Astrocyte (in vitro differentiated cells and primary cell): ENCODE measurements at regions not wholly inside any gene's neighbourhood (a gene's known extent, or its start where the extent isn't known, plus 50 kb on each side); places are given as distances from the start of the nearest gene placed in this dataset.

Source experiments
- DNase-seq: peaks from one replicate; pipeline ENCODE4 v3.0.0-alpha.2; 2010; ENCODE audit warnings: low read depth
- FAIRE-seq: peaks from 2 replicates; lab custom pipeline; 2011; peaks lifted over from hg19 to GRCh38; lab: Jason Lieb, UNC
- H2AFZ ChIP-seq: 2 replicates; pipeline ENCODE4 v1.6.0; 2012; ENCODE audit warnings: low read depth, low read length, inconsistent platforms
- H3K27ac ChIP-seq: 2 replicates; pipeline ENCODE4 v1.5.1; 2011; ENCODE audit warnings: low read depth, low read length, inconsistent platforms
- H3K27me3 ChIP-seq: 2 replicates; pipeline ENCODE4 v1.6.0; 2011; ENCODE audit warnings: low read length, inconsistent platforms; ENCODE audit not compliant: insufficient read depth
- H3K36me3 ChIP-seq: 2 replicates; pipeline ENCODE4 v1.5.1; 2011; ENCODE audit warnings: low read length, inconsistent platforms; ENCODE audit not compliant: insufficient read depth
- H3K4me1 ChIP-seq: 2 replicates; pipeline ENCODE4 v1.5.1; 2011; ENCODE audit warnings: low read length, inconsistent platforms; ENCODE audit not compliant: insufficient read depth
- H3K4me2 ChIP-seq: 2 replicates; pipeline ENCODE4 v1.6.0; 2012; ENCODE audit warnings: low read length, inconsistent platforms
- H3K4me3 ChIP-seq: 2 replicates; pipeline ENCODE4 v1.5.1; 2011; ENCODE audit warnings: low read depth, mild to moderate bottlenecking, low read length, inconsistent platforms; ENCODE audit not compliant: insufficient read depth
- H3K79me2 ChIP-seq: 2 replicates; pipeline ENCODE4 v1.6.0; 2012; ENCODE audit warnings: mild to moderate bottlenecking, low read length, inconsistent platforms; ENCODE audit not compliant: insufficient read depth
- H3K9ac ChIP-seq: 2 replicates; pipeline ENCODE4 v1.6.0; 2012; ENCODE audit warnings: mild to moderate bottlenecking, low read length, inconsistent platforms
- H3K9me3 ChIP-seq: 2 replicates; pipeline ENCODE4 v1.5.1; 2012; ENCODE audit warnings: low read depth, mild to moderate bottlenecking, low read length, inconsistent platforms; ENCODE audit not compliant: insufficient read depth
- H4K20me1 ChIP-seq: 2 replicates; pipeline ENCODE4 v1.6.0; 2012; ENCODE audit warnings: low read length, inconsistent platforms; ENCODE audit not compliant: insufficient read depth
- H3K27ac Mint-ChIP-seq: one replicate; pipeline ENCODE4 v1.8.0; 2021; ENCODE audit warnings: mild to moderate bottlenecking, mixed read lengths; ENCODE audit not compliant: unreplicated experiment
- H3K27me3 Mint-ChIP-seq: one replicate; pipeline ENCODE4 v1.8.0; 2021; ENCODE audit warnings: low read depth, mixed read lengths; ENCODE audit not compliant: unreplicated experiment
- H3K36me3 Mint-ChIP-seq: one replicate; pipeline ENCODE4 v1.8.0; 2021; ENCODE audit warnings: low read depth, mixed read lengths; ENCODE audit not compliant: unreplicated experiment
- H3K4me1 Mint-ChIP-seq: one replicate; pipeline ENCODE4 v1.8.0; 2021; ENCODE audit warnings: low read depth, mixed read lengths; ENCODE audit not compliant: unreplicated experiment
- H3K4me3 Mint-ChIP-seq: one replicate; pipeline ENCODE4 v1.8.0; 2021; ENCODE audit warnings: mild to moderate bottlenecking, moderate library complexity, mixed read lengths; ENCODE audit not compliant: unreplicated experiment
- H3K9me3 Mint-ChIP-seq: one replicate; pipeline ENCODE4 v1.8.0; 2021; ENCODE audit warnings: mild to moderate bottlenecking, mixed read lengths; ENCODE audit not compliant: unreplicated experiment
- EZH2 ChIP-seq: IDR thresholded peaks from 2 replicates; pipeline ENCODE4 v1.6.1; 2012; ENCODE audit warnings: mild to moderate bottlenecking, low read length, inconsistent platforms; ENCODE audit not compliant: insufficient read depth
- TF ChIP-seq, protein P1 (sequence below): IDR thresholded peaks from 2 replicates; pipeline ENCODE4 v1.5.1; 2011; ENCODE audit warnings: low read depth, mild to moderate bottlenecking, inconsistent platforms, low read length, moderate library complexity; ENCODE audit not compliant: insufficient read depth

DNA sequence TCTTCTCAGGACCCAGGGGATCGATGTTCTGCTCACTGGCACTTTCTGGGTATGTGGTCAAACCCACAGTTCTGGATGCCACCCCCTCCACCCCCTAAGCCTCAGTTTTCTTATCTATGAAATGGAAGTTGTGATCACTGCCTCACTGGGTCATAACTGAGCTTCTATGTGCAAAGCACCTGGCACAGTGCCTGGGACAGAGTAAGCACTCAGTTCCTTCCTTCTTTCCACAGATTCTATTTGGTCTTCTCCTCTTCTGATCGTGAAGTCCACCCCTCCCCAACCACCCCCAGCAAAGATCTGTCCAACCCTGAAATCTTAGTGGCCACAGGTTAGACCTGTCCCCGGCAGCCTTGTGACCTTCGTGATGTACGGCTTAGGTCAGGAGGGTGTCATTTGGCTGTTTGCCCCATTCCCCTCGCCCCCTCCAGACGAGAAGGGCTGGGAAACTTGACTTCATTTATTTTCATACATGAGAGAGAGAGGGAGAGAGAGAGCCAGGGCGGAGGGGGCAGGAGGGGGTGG lies 181.4 kb downstream of the FGF18 start:
- H3K27me3 Mint-ChIP-seq = peaks cover 46% of the 10 kb centered on the region
- Histone ChIP-seq H4K20me1 (no peaks in the 10 kb centered on the region), H3K27me3 (peaks cover 14% of the 10 kb centered on the region), H3K4me3 (no peak overlapping the region), H2AFZ (no peak overlapping the region), H3K36me3 (no peaks in the 10 kb centered on the region), H3K4me1 (peaks cover 12% of the 10 kb centered on the region), H3K9me3 (no peaks in the 10 kb centered on the region), H3K27ac (no peak overlapping the region), H3K79me2 (no peaks in the 10 kb centered on the region), H3K4me2 (no peak overlapping the region), H3K9ac (no peak overlapping the region)
- H3K9me3 Mint-ChIP-seq = peaks cover 5% of the 10 kb centered on the region
- DNase-seq (no peak), FAIRE-seq (no peak)
- H3K4me1 Mint-ChIP-seq = no peaks in the 10 kb centered on the region
- H3K4me3 Mint-ChIP-seq = no peak overlapping the region
- no peak for TF ChIP-seq EZH2
- TF ChIP-seq, protein P1, sequence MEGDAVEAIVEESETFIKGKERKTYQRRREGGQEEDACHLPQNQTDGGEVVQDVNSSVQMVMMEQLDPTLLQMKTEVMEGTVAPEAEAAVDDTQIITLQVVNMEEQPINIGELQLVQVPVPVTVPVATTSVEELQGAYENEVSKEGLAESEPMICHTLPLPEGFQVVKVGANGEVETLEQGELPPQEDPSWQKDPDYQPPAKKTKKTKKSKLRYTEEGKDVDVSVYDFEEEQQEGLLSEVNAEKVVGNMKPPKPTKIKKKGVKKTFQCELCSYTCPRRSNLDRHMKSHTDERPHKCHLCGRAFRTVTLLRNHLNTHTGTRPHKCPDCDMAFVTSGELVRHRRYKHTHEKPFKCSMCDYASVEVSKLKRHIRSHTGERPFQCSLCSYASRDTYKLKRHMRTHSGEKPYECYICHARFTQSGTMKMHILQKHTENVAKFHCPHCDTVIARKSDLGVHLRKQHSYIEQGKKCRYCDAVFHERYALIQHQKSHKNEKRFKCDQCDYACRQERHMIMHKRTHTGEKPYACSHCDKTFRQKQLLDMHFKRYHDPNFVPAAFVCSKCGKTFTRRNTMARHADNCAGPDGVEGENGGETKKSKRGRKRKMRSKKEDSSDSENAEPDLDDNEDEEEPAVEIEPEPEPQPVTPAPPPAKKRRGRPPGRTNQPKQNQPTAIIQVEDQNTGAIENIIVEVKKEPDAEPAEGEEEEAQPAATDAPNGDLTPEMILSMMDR = no peak
- no peak overlapping the region for H3K27ac Mint-ChIP-seq
- no peaks in the 10 kb centered on the region for H3K36me3 Mint-ChIP-seq

DNA sequence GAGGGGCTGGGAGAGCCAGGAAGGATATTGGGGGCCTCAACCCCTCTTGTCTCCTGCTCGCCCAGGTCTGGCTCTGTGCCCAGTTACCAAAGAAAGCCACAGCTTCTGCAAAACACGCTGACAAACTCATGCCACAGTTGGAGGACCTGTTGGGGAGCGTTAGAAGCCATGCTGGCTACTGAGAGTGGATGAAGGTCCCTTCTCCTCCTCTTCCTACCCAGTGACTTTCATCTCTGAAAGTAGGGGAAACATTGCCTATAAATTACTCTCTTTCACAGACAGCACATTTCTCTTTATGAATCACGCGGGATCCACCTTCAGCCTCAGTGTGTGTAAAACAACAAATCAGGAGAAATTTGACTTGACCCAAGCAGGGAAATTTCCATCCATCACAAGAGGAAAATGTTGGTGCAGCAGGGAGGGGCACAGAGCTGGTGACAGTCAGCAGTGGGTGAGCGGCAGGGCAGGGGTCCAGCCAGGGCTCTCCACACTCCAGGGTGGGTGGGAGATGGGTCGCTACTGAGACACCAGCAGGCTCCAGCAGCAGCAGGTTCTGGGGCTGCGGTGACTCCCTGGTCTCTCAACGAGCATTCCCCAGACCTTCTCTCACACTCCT lies 181.9 kb downstream of the FGF18 start:
- DNase-seq = no peak
- no peaks in the 10 kb centered on the region for H3K79me2 ChIP-seq
- no peaks in the 10 kb centered on the region for H3K36me3 Mint-ChIP-seq

More for the DNA sequence above, 181.9 kb downstream of the FGF18 start:
- Histone ChIP-seq H4K20me1 (no peaks in the 10 kb centered on the region), H3K4me2 (no peak overlapping the region), H3K36me3 (no peaks in the 10 kb centered on the region), H3K4me3 (no peak overlapping the region), H3K27ac (no peak overlapping the region), H3K4me1 (peaks cover 6% of the 10 kb centered on the region), H3K27me3 (peaks cover 14% of the 10 kb centered on the region), H3K9me3 (no peaks in the 10 kb centered on the region), H2AFZ (no peak overlapping the region), H3K9ac (no peak overlapping the region)
- Mint-ChIP-seq H3K4me3 (no peak overlapping the region), H3K4me1 (no peaks in the 10 kb centered on the region), H3K9me3 (peaks cover 5% of the 10 kb centered on the region), H3K27ac (no peak overlapping the region), H3K27me3 (peaks cover 46% of the 10 kb centered on the region)
- FAIRE-seq = no peak
- TF ChIP-seq EZH2 = no peak
- TF ChIP-seq, protein P1 = no peak
